ENCODE measurements at regions not wholly inside any gene's neighbourhood (a gene's known extent, or its start where the extent isn't known, plus 50 kb on each side); places are given as distances from the start of the nearest gene placed in this dataset.

DNA sequence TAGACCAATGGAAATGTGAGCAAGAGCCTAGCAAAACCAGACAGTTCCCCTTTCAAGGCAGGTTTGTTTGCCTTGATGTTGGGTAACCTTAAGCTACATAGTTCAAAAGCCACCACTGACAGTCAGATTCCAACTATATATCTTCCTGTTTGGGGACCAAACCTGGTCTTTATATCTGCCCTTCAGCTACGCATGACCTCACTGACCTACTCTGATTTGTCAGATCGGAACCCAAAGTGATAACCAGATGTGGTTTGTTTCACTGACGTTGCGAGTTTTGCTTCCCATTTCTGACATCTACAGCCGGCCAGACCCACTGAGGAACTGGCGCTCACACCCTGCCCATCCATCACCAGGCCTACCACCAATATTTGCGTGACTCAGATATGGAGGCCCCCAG, 361.1 kb upstream of the CHRM3 start:
- Histone ChIP-seq H3K36me3 (ENCODE audit: control insufficient read depth in 4 of 4, insufficient read depth in 3 of 4, low read depth in 1 of 4, low read length in 3 of 4) (no peaks in the 10 kb centered on the region), H3K27ac (ENCODE audit: low read depth in 1 of 2, low read length in 2 of 2) (no peak overlapping the region), H3K4me1 (ENCODE audit: control insufficient read depth in 4 of 4, insufficient read depth in 4 of 4, low read length in 3 of 4) (no peaks in the 10 kb centered on the region), H3K27me3 (ENCODE audit: control insufficient read depth in 4 of 4, insufficient read depth in 4 of 4, low read length in 3 of 4) (no peaks in the 10 kb centered on the region), H3K4me3 (ENCODE audit: low read depth in 1 of 3, low read length in 3 of 3) (no peak overlapping the region), H3K9ac (ENCODE audit: low read depth in 1 of 2, low read length in 2 of 2) (no peak overlapping the region), H3K9me3 (ENCODE audit: control insufficient read depth in 4 of 4, low read length in 3 of 4) (no peaks in the 10 kb centered on the region)
- TF ChIP-seq YY1 (IDR thresholded peaks at IDR 0.05) (no peak), TAF1 (conservative IDR thresholded peaks at IDR 0.05) (no peak), JUND (IDR thresholded peaks at IDR 0.05) (no peak), HNF4A (conservative IDR thresholded peaks at IDR 0.05) (no peak), EGR1 (IDR thresholded peaks at IDR 0.05; ENCODE audit: low read depth in 2 of 2) (no peak), RXRA (IDR thresholded peaks at IDR 0.05) (no peak), NR2F2 (IDR thresholded peaks at IDR 0.05) (no peak), FOXA1 (IDR thresholded peaks at IDR 0.05) (no peak), HNF4G (IDR thresholded peaks at IDR 0.05) (no peak), GABPA (IDR thresholded peaks at IDR 0.05 in 1 of 2, conservative IDR thresholded peaks at IDR 0.05 in 1 of 2) (no peak)
- TF ChIP-seq, protein P1, sequence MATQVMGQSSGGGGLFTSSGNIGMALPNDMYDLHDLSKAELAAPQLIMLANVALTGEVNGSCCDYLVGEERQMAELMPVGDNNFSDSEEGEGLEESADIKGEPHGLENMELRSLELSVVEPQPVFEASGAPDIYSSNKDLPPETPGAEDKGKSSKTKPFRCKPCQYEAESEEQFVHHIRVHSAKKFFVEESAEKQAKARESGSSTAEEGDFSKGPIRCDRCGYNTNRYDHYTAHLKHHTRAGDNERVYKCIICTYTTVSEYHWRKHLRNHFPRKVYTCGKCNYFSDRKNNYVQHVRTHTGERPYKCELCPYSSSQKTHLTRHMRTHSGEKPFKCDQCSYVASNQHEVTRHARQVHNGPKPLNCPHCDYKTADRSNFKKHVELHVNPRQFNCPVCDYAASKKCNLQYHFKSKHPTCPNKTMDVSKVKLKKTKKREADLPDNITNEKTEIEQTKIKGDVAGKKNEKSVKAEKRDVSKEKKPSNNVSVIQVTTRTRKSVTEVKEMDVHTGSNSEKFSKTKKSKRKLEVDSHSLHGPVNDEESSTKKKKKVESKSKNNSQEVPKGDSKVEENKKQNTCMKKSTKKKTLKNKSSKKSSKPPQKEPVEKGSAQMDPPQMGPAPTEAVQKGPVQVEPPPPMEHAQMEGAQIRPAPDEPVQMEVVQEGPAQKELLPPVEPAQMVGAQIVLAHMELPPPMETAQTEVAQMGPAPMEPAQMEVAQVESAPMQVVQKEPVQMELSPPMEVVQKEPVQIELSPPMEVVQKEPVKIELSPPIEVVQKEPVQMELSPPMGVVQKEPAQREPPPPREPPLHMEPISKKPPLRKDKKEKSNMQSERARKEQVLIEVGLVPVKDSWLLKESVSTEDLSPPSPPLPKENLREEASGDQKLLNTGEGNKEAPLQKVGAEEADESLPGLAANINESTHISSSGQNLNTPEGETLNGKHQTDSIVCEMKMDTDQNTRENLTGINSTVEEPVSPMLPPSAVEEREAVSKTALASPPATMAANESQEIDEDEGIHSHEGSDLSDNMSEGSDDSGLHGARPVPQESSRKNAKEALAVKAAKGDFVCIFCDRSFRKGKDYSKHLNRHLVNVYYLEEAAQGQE (IDR thresholded peaks at IDR 0.05): no peak
- TF ChIP-seq, protein P2, sequence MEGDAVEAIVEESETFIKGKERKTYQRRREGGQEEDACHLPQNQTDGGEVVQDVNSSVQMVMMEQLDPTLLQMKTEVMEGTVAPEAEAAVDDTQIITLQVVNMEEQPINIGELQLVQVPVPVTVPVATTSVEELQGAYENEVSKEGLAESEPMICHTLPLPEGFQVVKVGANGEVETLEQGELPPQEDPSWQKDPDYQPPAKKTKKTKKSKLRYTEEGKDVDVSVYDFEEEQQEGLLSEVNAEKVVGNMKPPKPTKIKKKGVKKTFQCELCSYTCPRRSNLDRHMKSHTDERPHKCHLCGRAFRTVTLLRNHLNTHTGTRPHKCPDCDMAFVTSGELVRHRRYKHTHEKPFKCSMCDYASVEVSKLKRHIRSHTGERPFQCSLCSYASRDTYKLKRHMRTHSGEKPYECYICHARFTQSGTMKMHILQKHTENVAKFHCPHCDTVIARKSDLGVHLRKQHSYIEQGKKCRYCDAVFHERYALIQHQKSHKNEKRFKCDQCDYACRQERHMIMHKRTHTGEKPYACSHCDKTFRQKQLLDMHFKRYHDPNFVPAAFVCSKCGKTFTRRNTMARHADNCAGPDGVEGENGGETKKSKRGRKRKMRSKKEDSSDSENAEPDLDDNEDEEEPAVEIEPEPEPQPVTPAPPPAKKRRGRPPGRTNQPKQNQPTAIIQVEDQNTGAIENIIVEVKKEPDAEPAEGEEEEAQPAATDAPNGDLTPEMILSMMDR (IDR thresholded peaks at IDR 0.05; ENCODE audit: low read depth, low read length, missing input control): no peak
- TF ChIP-seq, protein P3, sequence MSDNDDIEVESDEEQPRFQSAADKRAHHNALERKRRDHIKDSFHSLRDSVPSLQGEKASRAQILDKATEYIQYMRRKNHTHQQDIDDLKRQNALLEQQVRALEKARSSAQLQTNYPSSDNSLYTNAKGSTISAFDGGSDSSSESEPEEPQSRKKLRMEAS (IDR thresholded peaks at IDR 0.05): no peak
- TF ChIP-seq, protein P4, sequence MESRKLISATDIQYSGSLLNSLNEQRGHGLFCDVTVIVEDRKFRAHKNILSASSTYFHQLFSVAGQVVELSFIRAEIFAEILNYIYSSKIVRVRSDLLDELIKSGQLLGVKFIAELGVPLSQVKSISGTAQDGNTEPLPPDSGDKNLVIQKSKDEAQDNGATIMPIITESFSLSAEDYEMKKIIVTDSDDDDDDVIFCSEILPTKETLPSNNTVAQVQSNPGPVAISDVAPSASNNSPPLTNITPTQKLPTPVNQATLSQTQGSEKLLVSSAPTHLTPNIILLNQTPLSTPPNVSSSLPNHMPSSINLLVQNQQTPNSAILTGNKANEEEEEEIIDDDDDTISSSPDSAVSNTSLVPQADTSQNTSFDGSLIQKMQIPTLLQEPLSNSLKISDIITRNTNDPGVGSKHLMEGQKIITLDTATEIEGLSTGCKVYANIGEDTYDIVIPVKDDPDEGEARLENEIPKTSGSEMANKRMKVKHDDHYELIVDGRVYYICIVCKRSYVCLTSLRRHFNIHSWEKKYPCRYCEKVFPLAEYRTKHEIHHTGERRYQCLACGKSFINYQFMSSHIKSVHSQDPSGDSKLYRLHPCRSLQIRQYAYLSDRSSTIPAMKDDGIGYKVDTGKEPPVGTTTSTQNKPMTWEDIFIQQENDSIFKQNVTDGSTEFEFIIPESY (IDR thresholded peaks at IDR 0.05): no peak
- TF ChIP-seq, protein P5, sequence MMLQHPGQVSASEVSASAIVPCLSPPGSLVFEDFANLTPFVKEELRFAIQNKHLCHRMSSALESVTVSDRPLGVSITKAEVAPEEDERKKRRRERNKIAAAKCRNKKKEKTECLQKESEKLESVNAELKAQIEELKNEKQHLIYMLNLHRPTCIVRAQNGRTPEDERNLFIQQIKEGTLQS (IDR thresholded peaks at IDR 0.05): no peak
- 77% methylated on average over 7 of the region's 7 CpGs for WGBS
- no peak for DNase-seq (ENCODE audit: low spot score)

DNA sequence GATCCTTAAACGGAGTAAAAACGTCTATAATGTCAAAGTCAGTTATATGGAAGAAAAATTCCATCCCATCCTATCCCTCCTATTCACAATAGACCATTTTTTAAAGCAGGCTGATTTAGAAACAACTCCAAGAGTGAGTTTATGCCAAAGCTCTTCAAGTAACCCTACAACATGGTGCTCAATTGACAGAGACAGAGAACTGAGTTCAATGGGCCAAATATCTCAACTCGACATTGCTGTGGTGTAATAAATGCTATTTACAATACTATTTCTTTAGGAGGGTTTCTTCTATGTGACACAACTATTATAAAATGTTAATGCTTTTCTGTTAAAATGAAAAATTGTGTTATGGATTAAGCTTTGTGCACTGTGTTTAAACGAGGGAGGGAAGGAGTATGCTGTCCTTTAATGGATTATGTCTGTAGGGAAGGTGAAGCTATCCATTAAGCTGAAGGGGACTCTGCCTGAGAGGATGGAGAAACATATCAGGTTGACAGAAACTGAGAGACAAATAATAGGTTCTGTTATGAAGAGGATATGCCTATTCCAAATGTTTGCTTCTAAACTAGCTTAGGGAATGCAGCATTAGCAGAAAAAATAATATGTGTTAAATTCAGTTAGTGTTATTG, 362.5 kb upstream of the CHRM3 start:
- no peaks in the 10 kb centered on the region for H3K36me3 ChIP-seq (ENCODE audit: control insufficient read depth in 4 of 4, insufficient read depth in 3 of 4, low read depth in 1 of 4, low read length in 3 of 4)
- no peak overlapping the region for H3K4me3 ChIP-seq (ENCODE audit: low read depth in 1 of 3, low read length in 3 of 3)
- H3K4me1 ChIP-seq (ENCODE audit: control insufficient read depth in 4 of 4, insufficient read depth in 4 of 4, low read length in 3 of 4): no peaks in the 10 kb centered on the region
- no peaks in the 10 kb centered on the region for H3K27me3 ChIP-seq (ENCODE audit: control insufficient read depth in 4 of 4, insufficient read depth in 4 of 4, low read length in 3 of 4)
- no peaks in the 10 kb centered on the region for H3K9me3 ChIP-seq (ENCODE audit: control insufficient read depth in 4 of 4, low read length in 3 of 4)
- H3K27ac ChIP-seq (ENCODE audit: low read depth in 1 of 2, low read length in 2 of 2): no peak overlapping the region
- no peak overlapping the region for H3K9ac ChIP-seq (ENCODE audit: low read depth in 1 of 2, low read length in 2 of 2)
- 53% methylated on average over 4 of the region's 4 CpGs for WGBS
- TF ChIP-seq, protein P4 (IDR thresholded peaks at IDR 0.05): no peak
- TF ChIP-seq YY1 (IDR thresholded peaks at IDR 0.05) (no peak), FOXA2 (IDR thresholded peaks at IDR 0.05) (no peak), EGR1 (IDR thresholded peaks at IDR 0.05; ENCODE audit: low read depth in 2 of 2) (no peak), SP1 (IDR thresholded peaks at IDR 0.05) (no peak), TAF1 (conservative IDR thresholded peaks at IDR 0.05) (no peak), HNF4G (IDR thresholded peaks at IDR 0.05) (no peak), FOXA1 (IDR thresholded peaks at IDR 0.05) (no peak), HNF4A (conservative IDR thresholded peaks at IDR 0.05) (no peak), JUND (IDR thresholded peaks at IDR 0.05) (no peak), RAD21 (IDR thresholded peaks at IDR 0.05) (no peak), GABPA (IDR thresholded peaks at IDR 0.05 in 1 of 2, conservative IDR thresholded peaks at IDR 0.05 in 1 of 2) (no peak)
- TF ChIP-seq, protein P5 (IDR thresholded peaks at IDR 0.05): no peak
- TF ChIP-seq, protein P3 (IDR thresholded peaks at IDR 0.05): no peak
- no peak for DNase-seq (ENCODE audit: low spot score)
